ENCODE measurements at regions not wholly inside any gene's neighbourhood (a gene's known extent, or its start where the extent isn't known, plus 50 kb on each side); places are given as distances from the start of the nearest gene placed in this dataset.

DNA sequence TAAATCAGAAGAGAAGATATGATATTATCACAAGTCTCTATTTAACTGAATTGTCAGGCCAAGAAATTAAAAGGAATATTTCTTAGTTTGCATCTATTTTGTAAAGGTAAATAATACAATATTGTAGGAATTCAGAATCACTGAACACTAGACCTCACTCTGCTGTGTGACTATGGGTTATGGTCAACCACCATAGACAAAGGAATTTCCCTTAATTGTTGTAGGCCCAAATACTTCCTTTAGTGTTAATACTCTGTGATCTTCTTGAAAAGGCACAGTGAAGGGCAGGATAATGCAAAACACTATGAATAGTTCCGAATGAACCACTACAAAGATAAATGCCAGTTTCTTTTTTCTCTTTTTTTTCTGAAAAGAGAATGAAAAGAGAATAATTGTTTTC, 162.3 kb downstream of the TUSC7 start:
- ChIA-PET POLR2A (no interaction called here), CTCF (no interaction called here)
- H3K27ac ChIP-seq (ENCODE audit: low read depth, low read length): no peak overlapping the region
- DNase-seq (ENCODE audit: low read depth, low spot score): no peak
- no peaks in the 10 kb centered on the region for H3K27me3 ChIP-seq (ENCODE audit: control insufficient read depth, insufficient read depth, low read length)
- TF ChIP-seq, protein P1, sequence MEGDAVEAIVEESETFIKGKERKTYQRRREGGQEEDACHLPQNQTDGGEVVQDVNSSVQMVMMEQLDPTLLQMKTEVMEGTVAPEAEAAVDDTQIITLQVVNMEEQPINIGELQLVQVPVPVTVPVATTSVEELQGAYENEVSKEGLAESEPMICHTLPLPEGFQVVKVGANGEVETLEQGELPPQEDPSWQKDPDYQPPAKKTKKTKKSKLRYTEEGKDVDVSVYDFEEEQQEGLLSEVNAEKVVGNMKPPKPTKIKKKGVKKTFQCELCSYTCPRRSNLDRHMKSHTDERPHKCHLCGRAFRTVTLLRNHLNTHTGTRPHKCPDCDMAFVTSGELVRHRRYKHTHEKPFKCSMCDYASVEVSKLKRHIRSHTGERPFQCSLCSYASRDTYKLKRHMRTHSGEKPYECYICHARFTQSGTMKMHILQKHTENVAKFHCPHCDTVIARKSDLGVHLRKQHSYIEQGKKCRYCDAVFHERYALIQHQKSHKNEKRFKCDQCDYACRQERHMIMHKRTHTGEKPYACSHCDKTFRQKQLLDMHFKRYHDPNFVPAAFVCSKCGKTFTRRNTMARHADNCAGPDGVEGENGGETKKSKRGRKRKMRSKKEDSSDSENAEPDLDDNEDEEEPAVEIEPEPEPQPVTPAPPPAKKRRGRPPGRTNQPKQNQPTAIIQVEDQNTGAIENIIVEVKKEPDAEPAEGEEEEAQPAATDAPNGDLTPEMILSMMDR (IDR thresholded peaks at IDR 0.05; ENCODE audit: low read depth, low read length): no peak
- H3K9me3 ChIP-seq (ENCODE audit: control insufficient read depth, insufficient read depth, low read length): no peaks in the 10 kb centered on the region
- no peak overlapping the region for H3K4me3 ChIP-seq (ENCODE audit: low read depth, low read length)

DNA sequence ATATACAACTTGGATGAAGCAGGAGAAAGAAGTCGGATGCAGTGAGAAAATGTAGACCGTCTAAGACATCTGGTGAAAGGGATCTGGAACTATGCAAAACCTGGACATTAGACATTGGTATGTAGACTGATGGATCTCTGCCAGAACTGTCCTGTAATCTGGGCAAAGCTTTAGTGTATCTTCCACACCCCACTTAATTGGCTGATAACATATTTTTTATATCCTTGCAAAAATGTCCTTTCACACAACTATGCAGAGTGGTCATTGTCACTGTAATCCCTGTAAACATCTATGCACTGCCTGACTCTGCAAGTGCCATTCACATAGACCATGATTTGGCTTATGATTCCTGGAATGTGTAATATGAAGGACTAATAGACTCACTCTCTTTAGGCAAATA, 163.1 kb downstream of the TUSC7 start:
- POLR2A ChIA-PET: no interaction called here
- TF ChIP-seq, protein P1 (IDR thresholded peaks at IDR 0.05; ENCODE audit: low read depth, low read length): no peak
- Histone ChIP-seq H3K9me3 (ENCODE audit: control insufficient read depth, insufficient read depth, low read length) (no peaks in the 10 kb centered on the region), H3K27me3 (ENCODE audit: control insufficient read depth, insufficient read depth, low read length) (no peaks in the 10 kb centered on the region), H3K27ac (ENCODE audit: low read depth, low read length) (no peak overlapping the region), H3K4me3 (ENCODE audit: low read depth, low read length) (no peak overlapping the region)
- no peak for DNase-seq (ENCODE audit: low read depth, low spot score)
- CTCF ChIA-PET: no interaction called here

GRCh38 chr3:116873142-116873541, 163.6 kb downstream of the TUSC7 start:
- Histone ChIP-seq H3K27ac (ENCODE audit: low read depth, low read length) (no peak overlapping the region), H3K9me3 (ENCODE audit: control insufficient read depth, insufficient read depth, low read length) (no peaks in the 10 kb centered on the region), H3K27me3 (ENCODE audit: control insufficient read depth, insufficient read depth, low read length) (no peaks in the 10 kb centered on the region), H3K4me3 (ENCODE audit: low read depth, low read length) (no peak overlapping the region)
- TF ChIP-seq, protein P1 (IDR thresholded peaks at IDR 0.05; ENCODE audit: low read depth, low read length): no peak
- CTCF ChIA-PET: no interaction called here
- DNase-seq (ENCODE audit: low read depth, low spot score): no peak
- POLR2A ChIA-PET: no interaction called here

GRCh38 chr3:116877968-116878367, 168.4 kb downstream of the TUSC7 start:
- TF ChIP-seq, protein P1 (IDR thresholded peaks at IDR 0.05; ENCODE audit: low read depth, low read length): no peak
- CTCF ChIA-PET: no interaction called here

DNA sequence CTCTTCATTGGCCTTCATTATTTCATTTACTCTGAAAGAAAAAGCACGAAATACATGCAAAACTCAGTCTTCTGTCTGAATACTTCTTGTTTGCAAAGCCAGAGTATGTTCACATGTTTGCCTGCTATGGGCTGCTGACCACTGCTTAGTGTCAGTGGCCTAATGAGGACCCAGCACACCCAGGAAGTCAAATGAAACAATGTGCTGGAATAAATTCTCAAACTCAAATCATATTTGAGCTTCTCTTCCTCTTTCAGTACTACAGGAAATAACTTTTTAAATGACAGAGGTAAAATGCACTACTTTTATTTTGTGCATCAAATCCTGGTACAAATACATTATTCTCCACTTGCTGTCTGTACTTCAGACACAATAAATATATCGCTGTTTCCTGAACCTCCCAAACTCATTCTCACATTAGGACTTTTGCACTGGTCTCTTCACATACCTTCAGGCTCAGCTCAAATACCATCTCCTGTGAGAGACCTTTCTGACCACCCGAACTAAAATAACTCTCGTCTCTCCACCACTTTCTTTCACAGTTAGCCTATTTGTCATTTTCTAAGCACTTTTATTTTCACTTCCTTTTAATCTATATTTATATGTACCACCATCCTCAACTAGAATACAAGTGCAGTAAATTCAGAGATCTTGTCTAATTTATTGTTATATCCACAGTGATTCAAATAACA, 176.8 kb downstream of the TUSC7 start:
- Histone ChIP-seq H3K9me3 (ENCODE audit: control insufficient read depth, insufficient read depth, low read length) (no peaks in the 10 kb centered on the region), H3K27me3 (ENCODE audit: control insufficient read depth, insufficient read depth, low read length) (no peaks in the 10 kb centered on the region), H3K27ac (ENCODE audit: low read depth, low read length) (no peak overlapping the region), H3K4me3 (ENCODE audit: low read depth, low read length) (no peak overlapping the region)
- DNase-seq (ENCODE audit: low read depth, low spot score): no peak
- TF ChIP-seq, protein P1 (IDR thresholded peaks at IDR 0.05; ENCODE audit: low read depth, low read length): no peak
- CTCF ChIA-PET: no interaction called here
- POLR2A ChIA-PET: no interaction called here

More at GRCh38 chr3:116877968-116878367, 168.4 kb downstream of the TUSC7 start:
- POLR2A ChIA-PET: no interaction called here
- H3K27me3 ChIP-seq (ENCODE audit: control insufficient read depth, insufficient read depth, low read length): no peaks in the 10 kb centered on the region
- no peak overlapping the region for H3K4me3 ChIP-seq (ENCODE audit: low read depth, low read length)
- no peak overlapping the region for H3K27ac ChIP-seq (ENCODE audit: low read depth, low read length)
- no peaks in the 10 kb centered on the region for H3K9me3 ChIP-seq (ENCODE audit: control insufficient read depth, insufficient read depth, low read length)
- DNase-seq (ENCODE audit: low read depth, low spot score): no peak
